Testis (tissue), 2 donors: ENCODE measurements at regions not wholly inside any gene's neighbourhood (a gene's known extent, or its start where the extent isn't known, plus 50 kb on each side); places are given as distances from the start of the nearest gene placed in this dataset.

ENCODE experiments used
- CTCF ChIP-seq, 3 experiments: fragments of 450-650 bp in 2 of 3; fragments of 200-600 bp in 1 of 3; sonication (generic) in 1 of 3; IDR thresholded peaks; one replicate each; pipeline ENCODE4 v1.5.1; 2016 to 2019; ENCODE audit warnings: antibody characterized with exemption in 3 of 3, mild to moderate bottlenecking in 2 of 3, moderate library complexity in 1 of 3
- POLR2A ChIP-seq: fragments of 450-650 bp; IDR thresholded peaks from one replicate; pipeline ENCODE4 v1.6.1; 2017; ENCODE audit warnings: antibody characterized with exemption, mild to moderate bottlenecking, moderate library complexity

- TF ChIP-seq CTCF (IDR thresholded peaks at IDR 0.05) (no peak), POLR2A (no peak)
Observed at GRCh38 chr2:14994721-14995120, 362.2 kb downstream of the LRATD1 start.
